Kidney tubule cell (primary cell): ENCODE measurements at regions not wholly inside any gene's neighbourhood (a gene's known extent, or its start where the extent isn't known, plus 50 kb on each side); places are given as distances from the start of the nearest gene placed in this dataset.

Source experiments
- DNase-seq: peaks from one replicate; pipeline ENCODE4 v3.0.0-alpha.2; 2018; ENCODE audit warnings: low spot score

- DNase-seq, result no peak
Observed at GRCh38 chr9:108150736-108151586, 661.4 kb upstream of the KLF4 start.

- DNase-seq, result no peak
Observed at GRCh38 chr9:108149326-108149725, 659.8 kb upstream of the KLF4 start.

- peak; percentile 72 for DNase-seq
Observed at GRCh38 chr9:108142504-108143201, 653.1 kb upstream of the KLF4 start.

DNA sequence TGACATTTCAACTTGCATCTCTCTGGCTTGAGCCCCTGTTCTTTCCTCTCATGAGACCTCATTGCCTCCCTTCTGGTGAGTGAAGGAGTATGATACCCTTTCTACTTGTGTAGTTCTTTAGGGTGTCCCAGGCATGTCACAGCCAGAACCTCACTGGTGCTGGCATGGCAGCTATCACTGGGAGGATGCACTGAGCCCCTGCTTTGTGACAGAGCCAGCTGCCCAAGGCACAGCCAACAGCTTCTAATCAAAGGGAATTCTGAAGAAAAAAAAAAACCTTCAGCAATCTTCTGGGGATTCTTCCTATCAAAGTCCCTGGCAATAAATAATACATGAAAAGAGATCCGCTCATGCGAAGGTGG lies 652.6 kb upstream of the KLF4 start:
- DNase-seq, result no peak

DNA sequence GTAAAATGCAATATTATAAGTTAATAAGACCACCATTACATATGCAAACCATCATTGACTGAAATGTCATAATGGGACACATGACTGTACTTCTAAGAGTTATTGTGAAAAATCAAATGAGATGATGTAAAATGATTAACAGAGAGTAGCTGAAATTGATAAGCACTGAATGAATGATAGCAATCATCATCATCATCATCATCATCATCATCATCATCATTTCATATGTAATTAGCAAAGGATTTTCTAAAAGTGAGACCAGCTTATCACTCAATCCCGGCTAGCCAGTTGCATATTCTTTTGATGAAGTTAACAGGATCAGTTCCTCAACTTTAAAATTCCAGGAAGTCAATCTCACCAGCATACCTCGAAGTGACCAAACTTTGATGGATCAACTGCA lies 650.3 kb upstream of the KLF4 start:
- no peak for DNase-seq

DNA sequence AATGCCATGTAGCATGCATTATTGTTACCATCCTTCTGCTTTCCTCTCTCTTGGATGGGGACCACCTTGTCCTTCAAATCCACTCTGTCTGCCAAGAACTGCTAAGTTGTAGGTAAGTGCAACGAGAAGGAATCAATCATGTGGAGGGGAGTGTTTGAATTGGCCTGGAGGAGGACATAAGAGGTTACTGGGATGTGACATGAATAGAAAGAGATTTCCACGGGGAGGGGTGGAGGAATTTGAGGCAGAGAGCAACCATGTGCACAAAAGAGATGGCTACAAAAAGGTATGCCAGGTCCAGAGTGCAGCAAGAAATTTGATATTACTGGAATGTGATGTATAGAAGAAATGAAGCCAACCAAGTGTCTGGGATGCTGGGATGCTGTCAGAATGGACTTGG lies 648.9 kb upstream of the KLF4 start:
- DNase-seq, result no peak

- no peak for DNase-seq
Observed at GRCh38 chr9:108136656-108137055, 647.1 kb upstream of the KLF4 start.

GRCh38 chr9:108134486-108135128 lies 645.0 kb upstream of the KLF4 start:
- DNase-seq, result no peak

GRCh38 chr9:108133680-108134079 lies 644.1 kb upstream of the KLF4 start:
- no peak for DNase-seq

- no peak for DNase-seq
Observed at GRCh38 chr9:108133101-108133500, 643.5 kb upstream of the KLF4 start.

GRCh38 chr9:108130905-108131304 lies 641.3 kb upstream of the KLF4 start:
- no peak for DNase-seq

DNA sequence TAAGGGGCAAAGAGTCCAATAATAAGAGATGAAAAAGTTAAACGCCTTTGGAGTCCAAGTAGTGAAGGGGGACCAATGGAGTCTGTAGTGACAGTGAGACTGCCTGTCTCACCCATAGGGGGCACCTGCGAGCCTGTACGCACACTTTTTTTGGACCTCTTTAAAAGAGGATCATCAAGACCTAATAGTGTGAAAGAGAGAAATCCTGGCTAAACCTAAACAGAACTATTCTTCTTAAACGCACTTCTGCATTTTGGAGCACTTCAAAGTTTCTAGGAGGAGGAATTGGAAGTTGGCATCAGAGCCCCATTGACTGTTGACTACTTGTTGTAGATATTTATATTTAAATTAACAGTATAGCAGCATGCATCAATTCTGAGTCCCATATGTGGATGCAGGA lies 636.1 kb upstream of the KLF4 start:
- no peak for DNase-seq

DNA sequence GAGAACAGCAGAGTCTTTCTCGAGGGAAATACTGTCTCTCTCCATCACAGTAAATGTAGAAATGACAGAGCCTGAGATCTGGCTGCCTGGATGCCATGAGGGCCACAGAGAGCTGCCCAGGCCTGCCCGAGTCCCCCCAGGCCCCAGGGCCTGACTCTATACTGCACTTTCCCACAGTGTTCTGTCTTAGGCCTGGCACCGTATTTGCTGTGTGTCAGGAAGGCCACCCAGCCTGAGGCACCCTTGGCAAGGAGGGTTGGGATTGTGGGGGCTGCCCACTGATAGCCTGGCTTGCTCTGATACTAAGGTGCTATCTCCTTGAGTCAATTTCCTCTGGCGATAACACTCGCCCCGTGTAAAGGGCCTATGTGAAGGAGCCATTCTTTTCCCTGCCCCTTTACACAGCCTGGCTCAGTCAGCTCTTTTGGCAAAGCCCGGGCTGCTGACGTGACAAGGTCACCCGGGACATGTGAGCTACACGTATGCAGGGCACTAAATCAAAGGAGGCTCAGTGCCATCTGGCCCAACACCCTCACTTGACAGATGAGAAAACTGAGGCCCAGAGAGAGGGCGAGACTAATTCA lies 630.1 kb upstream of the KLF4 start:
- DNase-seq, result no peak

DNA sequence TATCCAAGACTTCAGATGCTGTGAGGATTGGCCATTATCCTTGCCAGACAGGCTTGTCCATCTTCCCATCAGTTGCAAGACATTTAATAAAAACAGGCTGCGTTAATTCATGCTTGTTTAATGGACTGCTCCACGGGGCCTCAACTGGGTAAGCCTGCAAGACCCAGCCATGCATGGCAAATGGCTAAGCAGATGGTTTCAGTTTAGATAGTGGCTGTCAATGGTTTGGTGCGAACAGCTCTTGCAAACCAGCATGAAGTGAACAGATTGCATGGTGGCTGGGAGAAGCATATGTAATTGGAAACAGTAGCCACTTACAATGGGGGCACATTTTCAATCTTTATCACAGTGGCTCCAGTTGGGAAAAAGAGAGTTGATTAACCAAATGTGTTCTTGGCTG lies 628.2 kb upstream of the KLF4 start:
- DNase-seq, result peak; percentile 9

DNA sequence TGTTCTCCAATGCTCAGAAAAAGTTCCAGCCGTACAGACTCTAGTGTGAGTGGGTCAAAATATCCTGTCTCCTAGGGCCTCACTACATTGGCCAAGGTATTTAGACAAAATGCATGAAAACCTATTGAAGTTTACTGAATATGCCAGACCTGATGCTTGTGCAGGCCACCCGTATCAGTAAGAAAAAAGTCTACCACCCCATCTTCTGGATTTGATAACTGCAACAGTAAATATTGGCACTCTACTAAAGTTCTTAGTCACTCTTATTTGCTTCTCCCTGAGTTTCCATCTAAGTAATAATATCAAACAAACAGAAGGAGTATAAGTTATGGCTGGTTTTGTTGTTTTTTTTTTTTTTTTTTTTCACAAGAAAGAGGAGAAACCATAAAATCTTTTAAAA lies 627.7 kb upstream of the KLF4 start:
- DNase-seq, result no peak

GRCh38 chr9:108113596-108113995 lies 624.0 kb upstream of the KLF4 start:
- DNase-seq, result no peak

DNA sequence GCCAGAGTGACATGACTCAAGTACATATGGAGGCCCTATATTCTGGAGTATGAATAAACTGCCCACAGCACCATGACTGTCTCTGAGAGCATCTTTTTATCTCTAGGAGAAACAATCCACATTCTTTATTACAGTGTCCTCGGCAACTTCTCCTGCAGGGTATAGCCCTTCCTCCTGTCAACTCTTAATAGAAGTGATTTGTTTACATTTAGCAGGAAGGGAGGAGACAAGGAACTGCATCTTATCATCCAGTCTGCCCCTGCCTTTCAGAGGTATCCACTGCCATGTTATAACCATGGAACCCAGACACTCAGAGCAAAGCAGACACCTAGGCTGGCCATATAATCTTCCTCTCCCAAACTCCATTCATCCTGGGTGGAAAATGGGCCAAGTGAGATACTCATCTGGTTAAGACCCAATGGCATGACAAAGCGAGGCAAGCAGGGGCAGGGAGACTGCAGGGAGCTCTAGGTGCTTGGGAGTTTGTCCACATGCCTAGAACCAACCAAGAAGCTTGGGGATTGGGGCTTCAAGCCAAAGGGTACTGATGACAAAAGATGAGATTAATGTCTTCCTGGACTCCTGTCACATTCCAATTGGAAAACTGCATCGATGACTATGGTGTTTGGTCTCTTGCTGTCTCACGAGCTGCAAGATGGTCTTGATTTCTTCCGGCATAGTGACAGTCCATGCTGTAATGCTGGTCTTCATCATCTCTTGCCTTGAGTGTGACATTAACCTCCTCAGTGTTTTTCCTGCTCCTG lies 620.5 kb upstream of the KLF4 start:
- no peak for DNase-seq

DNA sequence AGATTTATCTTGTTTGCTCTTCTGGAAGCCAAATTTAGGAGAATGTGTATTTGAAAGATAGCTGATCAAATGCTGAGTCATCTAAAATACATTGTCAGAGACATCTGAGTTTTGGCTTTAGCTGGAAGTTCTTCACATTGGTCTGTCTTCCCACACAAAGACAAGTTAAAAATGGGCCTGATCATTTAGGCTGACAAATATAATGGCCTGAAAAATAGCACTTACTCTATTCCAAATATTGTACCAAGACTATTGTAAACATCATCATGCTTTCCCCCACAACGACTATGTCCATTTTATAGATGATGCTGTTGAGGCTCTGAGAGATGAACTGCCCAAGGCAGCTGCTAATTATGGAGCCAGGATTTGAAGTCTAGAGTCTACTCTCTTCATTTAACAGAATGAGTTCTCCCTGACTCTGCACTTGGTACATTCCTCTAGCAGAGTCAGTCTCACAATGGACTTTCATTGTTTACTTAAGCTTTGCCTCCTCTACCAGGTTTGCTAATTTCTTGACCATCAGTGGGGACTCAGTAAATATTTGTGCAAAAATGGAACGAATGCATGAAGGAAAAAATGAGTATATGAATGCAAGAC lies 619.4 kb upstream of the KLF4 start:
- no peak for DNase-seq

DNA sequence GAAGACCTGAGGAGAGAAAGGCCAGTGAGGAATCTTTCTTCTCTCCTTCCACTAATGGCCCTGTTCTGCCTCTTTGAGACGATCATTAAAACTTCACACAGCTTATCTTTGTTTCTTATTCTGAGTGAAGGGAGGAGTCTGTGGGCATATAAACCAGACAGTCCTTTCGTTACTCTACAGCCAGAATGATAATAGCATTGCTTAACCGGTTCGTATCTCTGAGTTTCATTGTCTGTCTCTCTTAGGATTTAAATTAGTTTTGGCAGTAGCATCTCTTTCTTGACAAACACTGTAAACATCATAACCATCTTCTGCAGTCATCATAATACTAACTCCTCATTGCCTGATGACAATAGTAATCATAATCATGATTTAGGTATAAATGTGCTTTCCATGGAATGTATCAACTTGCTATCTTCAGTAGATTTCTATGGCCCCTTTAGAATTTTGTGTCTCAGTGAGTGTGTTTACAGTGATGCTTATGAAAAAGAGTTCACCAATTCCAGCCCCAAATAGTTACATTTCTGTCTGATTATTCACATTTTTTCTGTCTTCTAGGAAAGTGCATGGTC lies 618.8 kb upstream of the KLF4 start:
- DNase-seq, result no peak

GRCh38 chr9:108105885-108106284 lies 616.3 kb upstream of the KLF4 start:
- DNase-seq, result no peak

DNA sequence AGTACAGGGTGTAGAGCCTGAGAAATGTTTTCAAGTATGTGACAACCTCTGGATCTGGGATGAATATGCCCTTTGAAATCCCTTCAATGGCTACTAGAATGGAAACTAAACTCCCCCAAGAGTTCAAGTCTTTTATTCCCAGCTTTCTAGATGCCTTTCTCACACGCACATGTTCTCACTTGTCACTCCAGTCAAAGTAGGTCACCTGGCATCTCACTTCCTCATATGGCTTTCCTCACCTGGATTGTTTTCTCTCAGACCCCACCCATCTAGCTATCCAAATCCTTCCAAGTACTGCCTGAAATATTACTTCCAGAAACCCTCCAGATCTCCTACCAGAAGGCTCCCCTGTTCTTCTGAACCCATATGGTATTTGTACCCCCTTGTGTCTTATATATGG lies 615.4 kb upstream of the KLF4 start:
- no peak for DNase-seq
